Right lobe of liver (tissue), 4 donors: ENCODE measurements at regions not wholly inside any gene's neighbourhood (a gene's known extent, or its start where the extent isn't known, plus 50 kb on each side); places are given as distances from the start of the nearest gene placed in this dataset.

ENCODE experiments used
- POLR2A ChIP-seq: fragments of 450-650 bp; IDR thresholded peaks from one replicate; pipeline ENCODE4 v1.6.1; 2017; ENCODE audit warnings: antibody characterized with exemption, mild to moderate bottlenecking
- TF ChIP-seq, protein P1 (sequence below), 4 donors: fragments of 200-600 bp in 3 of 4; fragments of 450-650 bp in 1 of 4; IDR thresholded peaks; one replicate each; pipeline versions ENCODE4 v1.5.1 to v1.8.0; 2016 to 2022; ENCODE audit warnings: antibody characterized with exemption in 4 of 4, mild to moderate bottlenecking in 2 of 4
- donor health status: DM: no; HTN: no; CAD: no.
- donor health status: DM: no; HTN: no; CAD: no.
- donor health status: DM: no; HTN: yes; CAD: no.

DNA sequence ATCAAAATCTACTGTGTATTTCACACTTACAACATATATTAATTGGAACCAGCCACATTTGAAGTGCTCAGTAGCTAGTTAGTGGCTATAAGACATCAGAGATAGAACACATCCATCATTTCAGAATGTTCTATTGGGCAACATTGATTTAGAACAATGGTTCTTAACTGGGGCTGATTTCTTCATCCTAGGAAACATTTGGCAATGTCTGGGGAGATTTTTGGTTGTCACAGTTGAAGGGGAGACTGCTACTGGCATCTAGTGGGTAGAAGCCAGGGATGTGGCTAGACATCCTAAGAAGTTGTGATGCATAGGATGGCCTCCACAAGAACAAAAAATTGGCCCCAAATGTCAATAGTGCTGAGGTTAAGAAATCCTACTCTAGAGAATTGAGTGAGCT is 132.5 kb downstream of the OLIG3 start:
- TF ChIP-seq, protein P1, sequence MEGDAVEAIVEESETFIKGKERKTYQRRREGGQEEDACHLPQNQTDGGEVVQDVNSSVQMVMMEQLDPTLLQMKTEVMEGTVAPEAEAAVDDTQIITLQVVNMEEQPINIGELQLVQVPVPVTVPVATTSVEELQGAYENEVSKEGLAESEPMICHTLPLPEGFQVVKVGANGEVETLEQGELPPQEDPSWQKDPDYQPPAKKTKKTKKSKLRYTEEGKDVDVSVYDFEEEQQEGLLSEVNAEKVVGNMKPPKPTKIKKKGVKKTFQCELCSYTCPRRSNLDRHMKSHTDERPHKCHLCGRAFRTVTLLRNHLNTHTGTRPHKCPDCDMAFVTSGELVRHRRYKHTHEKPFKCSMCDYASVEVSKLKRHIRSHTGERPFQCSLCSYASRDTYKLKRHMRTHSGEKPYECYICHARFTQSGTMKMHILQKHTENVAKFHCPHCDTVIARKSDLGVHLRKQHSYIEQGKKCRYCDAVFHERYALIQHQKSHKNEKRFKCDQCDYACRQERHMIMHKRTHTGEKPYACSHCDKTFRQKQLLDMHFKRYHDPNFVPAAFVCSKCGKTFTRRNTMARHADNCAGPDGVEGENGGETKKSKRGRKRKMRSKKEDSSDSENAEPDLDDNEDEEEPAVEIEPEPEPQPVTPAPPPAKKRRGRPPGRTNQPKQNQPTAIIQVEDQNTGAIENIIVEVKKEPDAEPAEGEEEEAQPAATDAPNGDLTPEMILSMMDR (IDR thresholded peaks at IDR 0.05), result no peak
- no peak for TF ChIP-seq POLR2A
